Dedifferentiated amniotic fluid mesenchymal stem cell (primary cell): ENCODE measurements at regions not wholly inside any gene's neighbourhood (a gene's known extent, or its start where the extent isn't known, plus 50 kb on each side); places are given as distances from the start of the nearest gene placed in this dataset.
"Not testable (repeated sequence)": the region's sequence is repeated elsewhere in the genome, so short reads cannot be mapped to it uniquely, and the experiment has no call there.

Source experiments
- DNase-seq: peaks from one replicate; pipeline ENCODE4 v3.0.0-alpha.2; 2016; ENCODE audit errors: extremely low spot score

DNA sequence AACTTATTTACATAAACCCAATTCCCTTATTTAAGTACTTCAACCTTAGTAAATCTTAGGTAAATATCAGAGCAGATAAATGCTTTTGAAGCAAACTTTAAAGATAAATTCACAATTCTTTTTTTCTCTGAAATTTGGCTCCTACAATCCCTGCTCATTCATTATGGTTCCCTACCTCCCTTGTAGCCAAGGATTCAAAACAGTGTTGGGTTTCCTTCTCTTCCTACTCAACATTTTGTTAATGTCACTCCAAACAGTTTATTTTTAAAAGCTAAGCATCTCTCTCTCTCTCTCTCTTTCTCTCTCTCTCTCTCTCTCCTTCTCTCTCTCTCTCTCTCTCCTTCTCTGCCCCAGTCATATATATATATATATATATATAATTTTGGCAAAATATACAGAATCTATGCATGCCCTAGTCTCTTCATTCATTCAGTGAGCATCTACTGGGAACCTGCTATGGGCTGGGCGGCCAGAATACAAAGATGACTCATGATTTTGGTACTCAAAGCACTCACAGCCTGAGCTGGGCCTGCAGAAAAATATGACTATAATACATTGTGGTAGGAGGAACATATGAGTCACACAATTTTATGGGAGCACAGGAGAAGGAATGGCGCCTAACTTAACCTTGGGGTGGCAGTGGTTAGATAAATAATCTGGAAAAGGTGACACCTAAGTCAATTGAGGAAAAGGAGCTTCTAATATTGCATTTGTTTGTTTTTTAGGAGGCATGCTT, 123.7 kb upstream of the DHRS4 start:
- DNase-seq, result peak; percentile 85

DNA sequence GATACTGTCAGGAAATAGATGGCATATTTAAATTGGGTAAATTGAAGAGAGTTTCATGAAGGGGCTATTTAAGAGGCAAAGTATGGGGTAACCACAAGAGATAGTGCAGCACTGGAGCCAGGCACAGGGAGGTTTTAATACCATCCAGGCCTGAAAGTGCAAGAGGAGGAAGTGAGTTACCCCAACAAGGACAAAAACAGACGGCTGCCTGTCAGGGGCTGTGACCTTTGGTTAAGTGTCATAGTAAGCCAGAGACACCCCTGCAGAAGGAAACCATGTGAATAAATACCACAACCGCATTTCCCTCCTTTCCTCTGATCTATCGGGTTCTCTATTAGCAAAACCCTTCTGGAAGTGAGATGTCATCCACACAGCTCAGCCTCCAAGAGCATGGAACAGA, 122.0 kb upstream of the DHRS4 start:
- no peak for DNase-seq

DNA sequence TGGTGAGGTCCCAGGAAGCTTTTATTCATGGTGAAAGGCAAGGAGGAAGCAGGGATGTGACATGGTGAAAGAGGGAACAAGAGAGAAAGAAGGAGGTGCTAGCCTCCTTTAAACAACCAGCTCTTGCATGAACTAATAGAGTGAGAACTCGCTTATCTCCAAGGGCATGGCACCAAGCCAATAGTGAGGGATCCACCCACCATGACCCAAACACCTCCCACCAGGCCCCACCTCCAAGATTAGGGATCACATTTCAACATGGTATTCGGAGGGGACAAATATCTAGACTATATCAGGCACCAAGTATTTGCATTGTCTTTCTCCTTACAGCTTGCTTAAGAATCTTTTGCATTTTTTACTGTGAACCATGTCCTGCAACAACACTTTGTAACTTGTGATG, 91.9 kb upstream of the DHRS4 start:
- DNase-seq, result no peak

DNA sequence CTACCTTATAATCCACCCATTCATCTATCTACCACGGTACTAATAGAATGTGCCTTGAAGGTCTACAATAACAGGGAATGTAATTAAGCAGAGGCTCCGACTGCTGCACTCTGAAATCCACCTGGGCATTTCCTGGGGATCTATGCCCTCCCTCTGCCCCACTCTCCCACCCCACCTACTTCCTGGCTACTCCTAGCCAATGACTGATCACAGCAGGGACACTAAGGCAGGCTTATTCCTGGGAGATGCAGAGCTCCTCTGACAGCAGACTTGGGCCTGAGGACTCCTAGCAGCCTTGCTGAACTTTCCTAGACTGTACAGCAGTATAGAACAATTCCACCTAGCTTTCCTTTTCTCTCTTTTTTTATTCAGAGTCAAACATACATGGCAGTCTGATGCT, 91.1 kb upstream of the DHRS4 start:
- DNase-seq, result no peak

DNA sequence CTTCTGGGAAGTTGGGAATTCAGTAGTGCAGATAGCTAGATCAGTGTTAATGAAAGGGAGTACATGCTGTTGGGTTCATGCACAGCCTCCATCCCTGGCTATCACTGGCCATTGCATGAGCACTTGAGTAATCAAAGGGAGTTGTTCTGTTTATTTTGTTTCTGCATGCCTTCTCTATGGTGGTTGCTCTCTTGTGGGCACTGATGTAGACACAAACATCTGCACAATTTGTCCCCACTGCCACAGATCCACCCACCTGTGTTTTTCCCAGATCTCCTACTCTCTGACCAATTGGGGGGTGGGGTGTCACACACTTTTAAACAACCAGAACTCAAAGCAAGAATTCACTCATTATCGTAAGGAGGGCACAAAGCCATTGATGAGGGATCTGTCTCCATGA, 89.7 kb upstream of the DHRS4 start:
- no peak for DNase-seq

DNA sequence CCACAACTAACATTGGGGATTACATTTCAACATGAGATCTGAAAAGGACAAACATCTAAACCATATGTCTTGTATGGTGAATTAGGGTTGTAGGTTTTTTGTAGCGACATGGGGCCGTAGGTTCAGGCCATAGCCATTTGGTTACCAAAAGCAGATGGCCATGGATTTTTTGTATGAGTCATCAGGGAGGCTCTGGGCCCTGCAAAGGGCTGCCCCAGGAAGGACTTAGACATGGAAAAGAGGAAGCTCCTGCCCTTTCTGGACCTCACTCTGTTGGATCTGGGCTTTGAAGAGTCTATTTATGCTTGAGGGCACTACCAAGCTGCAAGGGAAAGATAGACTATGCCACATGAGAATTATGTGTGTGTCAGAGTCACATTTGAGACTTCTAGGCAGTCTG, 89.3 kb upstream of the DHRS4 start:
- no peak for DNase-seq

DNA sequence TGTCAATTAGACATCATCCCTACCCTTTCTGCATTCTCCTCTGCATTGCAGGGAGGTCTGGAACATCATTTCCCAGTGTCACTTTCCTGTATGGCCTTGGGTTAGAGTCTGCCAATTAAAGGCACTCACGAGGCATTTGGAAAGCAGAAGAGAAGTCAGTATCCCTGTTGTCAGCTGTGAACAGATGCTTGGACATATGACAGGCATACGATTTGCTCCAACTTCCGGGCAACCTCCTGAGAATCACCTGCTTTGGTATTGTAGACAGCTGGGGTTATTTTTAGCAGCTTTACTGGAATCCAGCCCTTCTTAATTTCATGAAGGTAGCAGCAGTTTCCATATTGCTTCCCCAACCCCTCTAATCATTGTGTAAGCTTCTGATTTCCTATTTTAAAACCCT, 88.7 kb upstream of the DHRS4 start:
- DNase-seq, result no peak

DNA sequence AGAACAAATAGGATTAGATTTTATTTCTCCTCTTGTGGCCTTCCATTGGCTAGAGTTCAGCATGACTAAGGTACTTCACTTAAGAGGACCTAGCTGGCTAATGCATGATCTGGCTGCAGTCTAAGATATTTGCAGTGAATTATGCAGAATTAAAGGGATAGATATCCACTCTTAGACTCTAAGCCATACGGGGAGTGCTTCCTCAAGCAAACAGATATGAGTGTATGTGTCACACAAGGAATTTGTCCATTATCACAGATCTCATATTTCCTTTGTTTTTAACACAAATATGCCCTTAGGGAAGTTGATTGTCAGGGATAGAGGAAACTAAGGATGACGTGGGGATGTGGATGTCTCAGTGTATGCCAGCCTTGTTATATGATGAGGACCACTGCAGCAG, 88.1 kb upstream of the DHRS4 start:
- no peak for DNase-seq

DNA sequence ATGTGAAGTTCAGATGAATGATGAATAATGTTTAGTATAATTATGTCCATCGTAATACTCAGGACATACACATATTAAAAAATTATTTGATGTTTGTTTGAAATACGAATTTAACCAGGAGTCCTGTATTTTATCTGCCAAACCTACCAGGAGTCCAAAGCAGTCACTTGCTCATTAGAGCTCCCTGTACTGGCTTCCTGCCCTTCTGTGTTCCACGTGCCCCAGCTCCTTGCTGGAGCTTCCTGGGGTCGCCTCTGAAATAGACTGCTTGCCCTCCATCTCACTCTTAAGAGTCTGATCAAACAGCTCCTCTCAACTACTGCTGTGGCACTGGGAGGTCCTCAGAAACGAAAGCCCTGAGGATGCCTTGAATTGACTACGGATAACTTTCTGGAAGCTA, 87.3 kb upstream of the DHRS4 start:
- DNase-seq, result no peak

DNA sequence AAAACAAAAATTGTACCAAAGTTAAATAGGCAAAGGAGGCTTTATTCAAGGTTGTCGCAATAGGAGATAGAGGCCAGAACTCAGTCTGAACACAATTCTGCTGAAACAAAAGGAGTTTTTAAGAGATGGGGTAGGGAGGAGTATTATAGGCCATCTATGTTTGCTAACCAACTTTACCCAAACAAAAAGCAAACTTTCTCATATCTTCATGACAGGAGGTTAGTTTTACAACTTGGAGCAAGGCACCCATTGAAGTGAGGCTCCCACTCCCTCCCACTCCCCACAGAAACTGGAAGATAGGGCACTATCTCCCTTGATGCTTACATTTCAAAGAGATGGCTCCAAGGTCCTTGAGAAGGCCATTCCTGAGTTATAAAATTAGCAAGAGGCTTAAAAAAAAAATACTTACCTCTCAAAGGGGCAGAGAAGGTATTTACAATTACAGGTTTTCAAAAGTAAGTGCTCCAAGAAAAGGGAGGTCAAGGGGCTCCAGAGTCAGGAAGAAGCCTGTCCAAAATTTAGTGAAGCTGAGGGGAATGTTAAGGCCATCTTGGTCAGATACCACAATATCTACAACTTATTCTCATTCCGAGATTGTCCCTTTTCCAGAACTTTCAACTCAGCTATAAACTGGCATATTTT, 84.4 kb upstream of the DHRS4 start:
- DNase-seq, result no peak

DNA sequence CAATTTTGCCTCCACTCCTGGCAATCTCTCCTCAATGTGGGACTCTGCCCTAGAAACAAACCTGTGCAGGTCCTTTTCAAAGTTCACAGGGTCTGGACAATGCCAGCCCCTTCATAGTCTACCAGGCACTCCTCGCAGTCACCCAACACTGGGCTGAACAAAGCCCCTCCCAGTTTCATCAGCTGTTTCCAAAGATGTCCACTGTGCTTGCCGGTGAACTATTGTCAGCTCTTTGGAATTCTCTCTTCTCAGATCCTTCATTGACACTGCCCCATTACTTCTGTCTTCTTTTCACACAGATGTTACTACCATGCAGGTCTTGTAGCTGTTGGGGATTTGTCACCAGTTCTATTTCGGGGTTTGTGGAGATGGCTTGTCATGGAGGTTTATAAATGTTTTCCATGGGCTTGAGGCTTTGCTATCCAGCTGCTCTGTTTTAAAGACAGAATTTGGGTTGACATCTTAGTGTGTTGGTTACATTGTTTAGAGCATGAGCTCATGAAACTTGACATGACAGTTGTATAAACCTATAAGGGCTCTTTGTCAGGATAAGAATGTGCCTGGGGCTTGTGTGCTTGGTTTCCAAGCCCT, 77.3 kb upstream of the DHRS4 start:
- no peak for DNase-seq

DNA sequence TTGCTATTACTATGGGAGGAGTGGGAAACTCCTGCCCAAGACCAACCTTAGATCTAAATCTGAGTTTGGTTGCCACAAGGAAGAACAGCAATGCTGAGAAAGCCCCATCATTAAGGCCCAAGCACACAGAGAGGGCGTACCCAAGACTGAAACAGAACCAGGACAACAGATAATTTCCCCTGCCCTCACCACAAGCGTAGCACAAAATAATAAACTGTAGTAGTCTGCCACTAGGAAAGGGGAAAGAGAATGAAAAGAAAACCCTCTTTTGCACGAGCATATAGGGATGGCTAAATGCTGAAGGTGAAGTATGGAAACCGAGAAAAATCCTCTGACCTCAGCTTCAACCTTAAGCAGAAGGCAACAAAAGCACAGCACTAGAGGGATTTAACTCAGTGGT, 76.5 kb upstream of the DHRS4 start:
- DNase-seq, result no peak

DNA sequence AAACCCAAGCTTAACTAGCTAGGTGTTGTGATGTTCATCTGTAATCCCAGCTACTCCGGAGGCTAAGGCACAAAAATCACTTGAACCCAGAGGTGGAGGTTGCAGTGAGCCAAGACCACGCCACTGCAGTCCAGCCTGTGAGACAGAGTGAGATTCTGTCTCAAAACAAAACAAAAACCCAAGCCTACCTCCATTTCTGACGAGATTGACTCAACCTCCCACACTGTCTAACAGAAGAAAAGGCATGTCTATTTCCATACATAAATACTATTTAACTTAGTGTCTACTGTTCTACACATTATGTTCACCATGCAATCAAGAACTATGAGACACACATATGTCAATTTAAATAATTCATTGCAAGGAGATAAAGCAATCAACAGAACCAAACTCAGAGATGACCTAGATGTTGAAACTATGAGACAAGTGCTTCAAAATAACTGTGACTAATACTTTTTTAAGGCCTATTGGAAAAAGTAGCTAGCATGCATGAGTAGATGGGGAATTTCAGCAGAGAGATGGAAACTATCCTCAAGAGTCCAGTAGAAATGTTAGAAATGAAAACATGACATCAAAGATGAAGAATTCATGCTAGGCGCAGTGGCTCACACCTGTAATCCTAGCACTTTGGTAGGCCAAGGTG, 75.9 kb upstream of the DHRS4 start:
- no peak for DNase-seq

DNA sequence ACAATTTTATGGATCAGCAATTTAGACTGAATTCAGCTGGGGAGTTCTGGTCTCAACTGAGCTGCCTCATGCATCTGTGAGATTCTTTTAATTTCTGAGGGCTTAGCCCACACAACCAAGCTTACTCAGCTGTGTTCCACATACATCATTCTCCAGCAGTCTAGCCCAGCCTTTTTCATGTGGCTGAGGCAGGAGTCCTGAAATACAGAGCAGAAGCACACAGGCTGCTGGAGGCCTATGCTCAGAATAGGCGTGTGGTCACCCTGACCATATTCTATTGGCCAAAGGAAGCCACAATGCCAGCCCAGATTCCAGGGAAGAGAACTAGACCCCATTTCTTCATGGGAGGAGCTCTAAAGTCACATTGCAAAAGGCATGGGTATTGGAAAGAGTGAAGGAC, 72.3 kb upstream of the DHRS4 start:
- no peak for DNase-seq

DNA sequence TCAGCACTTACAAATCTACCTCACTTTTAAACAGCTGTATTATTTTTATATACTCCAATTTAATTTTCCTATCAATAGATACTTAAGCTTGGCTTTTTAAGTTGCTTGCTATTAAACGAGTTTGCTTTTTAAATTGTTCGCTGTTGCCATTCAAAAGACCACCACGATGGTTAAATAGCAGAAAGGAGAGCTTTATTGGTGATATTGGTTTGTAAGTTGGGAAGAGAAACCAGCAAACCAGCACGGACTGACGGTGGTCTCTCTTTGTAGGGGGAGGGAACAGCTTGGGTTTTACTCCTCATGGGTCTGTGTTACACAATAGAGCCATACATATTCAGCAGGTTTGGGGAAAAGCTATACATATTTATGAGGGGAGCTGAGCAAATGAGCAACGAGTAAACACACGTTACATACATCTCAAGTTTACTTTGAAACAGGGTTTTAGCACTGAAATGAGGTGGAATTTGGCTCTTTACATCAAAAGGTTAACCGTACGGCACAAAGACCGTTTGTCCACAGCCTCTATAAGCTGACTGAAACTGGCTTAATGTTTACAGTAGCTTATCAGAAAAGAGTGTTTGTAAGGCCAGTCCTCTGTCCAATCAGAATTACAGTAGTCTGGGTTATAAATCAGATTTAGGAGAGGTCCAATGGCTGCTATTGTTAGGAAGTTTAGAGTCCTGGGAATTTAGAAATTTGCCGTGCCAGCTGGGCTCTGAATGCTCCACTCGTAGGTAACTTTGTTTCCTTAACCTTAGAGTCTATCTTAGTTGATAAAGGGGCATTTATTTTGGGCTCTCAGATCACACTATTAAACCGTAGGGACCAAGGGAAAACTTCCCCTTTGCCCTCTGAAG, 69.7 kb upstream of the DHRS4 start:
- no peak for DNase-seq

DNA sequence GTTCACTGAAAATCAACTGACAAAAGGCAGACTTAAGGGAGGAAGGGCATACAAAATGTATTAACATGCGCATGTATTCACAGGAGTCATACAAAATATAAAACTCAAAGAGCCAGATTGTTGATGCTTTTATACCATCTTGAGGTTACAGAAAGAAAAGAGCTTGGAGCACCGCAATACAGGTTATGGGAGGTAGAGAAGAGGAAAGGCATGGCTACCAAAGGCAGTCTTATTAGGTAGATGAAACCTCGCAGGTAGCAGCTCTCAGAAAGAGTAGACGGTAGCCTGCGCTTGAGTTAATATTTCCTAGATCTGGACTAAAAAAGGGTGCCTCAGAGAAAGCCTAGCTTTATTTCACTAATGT, 69.0 kb upstream of the DHRS4 start:
- no peak for DNase-seq

DNA sequence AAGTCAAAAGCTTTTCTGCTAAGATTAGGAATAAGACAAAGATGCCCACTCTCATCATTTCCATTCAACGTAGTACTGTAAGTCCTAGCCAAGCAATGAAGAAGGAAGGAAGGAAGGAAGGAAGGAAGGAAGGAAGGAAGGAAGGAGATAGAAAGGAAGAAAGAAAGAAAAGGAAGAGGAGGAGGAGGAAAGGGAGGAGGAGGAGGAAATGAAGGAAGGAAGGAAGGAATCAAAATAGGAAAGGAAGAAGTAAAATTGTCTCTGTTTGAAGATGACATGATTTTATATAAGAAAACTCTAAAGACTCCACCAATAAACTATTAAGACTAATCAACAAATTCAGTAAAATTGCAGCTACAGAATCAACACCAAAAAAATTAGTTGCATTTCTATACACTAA, 66.0 kb upstream of the DHRS4 start:
- no peak for DNase-seq

DNA sequence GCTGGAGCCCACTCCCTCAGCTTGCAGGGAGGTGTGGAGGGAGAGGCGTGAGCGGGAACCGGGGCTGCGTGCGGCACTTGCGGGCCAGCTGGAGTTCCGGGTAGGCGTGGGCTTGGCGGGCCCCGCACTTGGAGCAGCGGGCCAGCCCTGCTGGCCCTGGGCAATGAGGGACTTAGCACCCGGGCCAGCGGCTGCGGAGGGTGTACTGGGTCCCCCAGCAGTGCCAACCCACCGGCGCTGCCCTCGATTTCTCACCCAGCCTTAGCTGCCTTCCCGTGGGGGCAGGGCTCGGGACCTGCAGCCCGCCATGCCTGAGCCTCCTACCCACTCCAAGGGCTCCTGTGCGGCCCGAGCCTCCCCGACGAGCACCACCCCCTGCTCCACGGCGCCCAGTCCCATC, 61.9 kb upstream of the DHRS4 start:
- DNase-seq, result not testable (repeated sequence)

DNA sequence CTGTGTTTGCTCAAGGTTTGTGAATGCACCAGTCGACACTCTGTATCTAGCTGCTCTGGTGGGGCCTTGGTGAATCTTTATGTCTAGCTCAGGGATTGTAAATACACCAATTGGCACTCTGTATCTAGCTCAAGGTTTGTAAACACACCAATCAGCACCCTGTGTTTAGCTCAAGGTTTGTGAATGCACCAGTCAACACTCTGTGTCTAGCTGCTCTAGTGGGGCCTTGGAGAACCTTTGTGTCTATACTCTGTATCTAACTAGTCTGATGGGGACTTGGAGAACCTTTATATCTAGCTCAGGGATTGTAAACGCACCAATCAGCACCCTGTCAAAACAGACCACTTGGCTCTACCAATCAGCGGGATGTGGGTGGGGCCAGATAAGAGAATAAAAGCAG, 61.3 kb upstream of the DHRS4 start:
- DNase-seq, result not testable (repeated sequence)

DNA sequence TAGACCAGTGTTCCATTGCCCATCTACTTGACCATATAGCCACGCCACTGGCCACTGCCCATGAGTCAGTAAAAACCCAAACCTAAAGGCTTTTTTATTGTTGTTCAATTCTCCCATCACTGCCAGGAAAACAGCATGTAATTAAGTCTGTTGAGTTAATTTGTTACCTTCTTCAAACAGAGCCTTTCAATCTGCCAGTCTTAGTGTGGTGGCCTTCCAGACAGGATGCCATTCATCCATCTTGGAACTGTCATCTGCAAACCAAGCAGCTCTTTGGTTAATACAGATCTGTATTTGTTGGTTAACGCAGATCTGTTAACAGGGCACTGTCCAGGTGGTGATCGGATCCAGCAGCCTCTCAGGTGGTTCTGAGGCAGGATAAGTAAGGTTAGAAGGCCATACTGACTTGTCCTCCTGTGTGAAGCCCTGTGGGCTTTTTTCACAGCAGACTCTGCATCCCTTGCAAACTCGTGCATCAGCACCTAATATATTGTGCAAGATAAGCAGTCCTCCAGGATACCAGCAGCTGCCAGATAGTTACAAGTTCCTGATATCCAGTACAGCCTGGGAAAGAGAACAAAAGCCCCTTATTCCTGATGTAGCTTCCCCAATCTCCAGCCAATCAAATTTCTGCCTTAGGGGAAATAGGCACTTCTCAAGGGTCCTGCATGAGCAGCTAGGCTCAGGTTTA, 59.1 kb upstream of the DHRS4 start:
- no peak for DNase-seq

DNA sequence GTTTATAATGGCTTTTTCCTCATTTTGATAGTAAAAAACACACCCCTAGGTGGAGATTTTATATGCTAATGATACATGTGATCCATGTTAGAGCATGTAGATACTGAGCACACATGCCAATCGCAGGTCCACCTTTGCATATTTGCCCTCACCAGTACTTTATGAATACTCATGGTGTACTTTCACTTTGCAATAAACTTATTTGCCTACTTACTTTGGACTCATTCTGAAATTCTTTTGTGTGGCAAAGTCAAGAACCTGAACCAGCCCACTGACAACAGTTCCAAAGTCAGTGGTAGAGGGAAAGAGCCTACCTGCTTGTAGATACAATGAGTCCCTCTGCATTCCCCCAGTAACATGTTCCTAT, 58.5 kb upstream of the DHRS4 start:
- DNase-seq, result no peak

DNA sequence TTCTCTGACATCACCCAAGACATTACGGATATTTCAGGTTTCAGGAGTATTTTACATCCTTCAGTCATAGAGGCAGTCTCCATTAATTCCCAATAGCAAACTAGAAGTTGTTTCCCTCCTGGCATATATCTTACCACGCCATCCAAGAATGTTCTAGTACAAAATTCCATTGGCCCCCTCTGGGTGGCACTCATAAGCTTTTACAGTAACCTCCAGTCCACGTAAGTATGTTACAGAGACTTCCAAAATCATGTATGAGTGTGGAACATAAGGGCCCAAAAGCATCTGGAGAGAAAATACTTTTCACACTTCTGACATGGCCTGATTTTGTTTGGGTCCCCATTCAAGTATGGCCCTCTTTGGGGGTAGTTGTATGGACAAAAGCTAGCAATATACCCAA, 58.1 kb upstream of the DHRS4 start:
- DNase-seq, result no peak
